ENCODE measurements at regions not wholly inside any gene's neighbourhood (a gene's known extent, or its start where the extent isn't known, plus 50 kb on each side); places are given as distances from the start of the nearest gene placed in this dataset.
"Not testable (repeated sequence)": the region's sequence is repeated elsewhere in the genome, so short reads cannot be mapped to it uniquely, and the experiment has no call there.

DNA sequence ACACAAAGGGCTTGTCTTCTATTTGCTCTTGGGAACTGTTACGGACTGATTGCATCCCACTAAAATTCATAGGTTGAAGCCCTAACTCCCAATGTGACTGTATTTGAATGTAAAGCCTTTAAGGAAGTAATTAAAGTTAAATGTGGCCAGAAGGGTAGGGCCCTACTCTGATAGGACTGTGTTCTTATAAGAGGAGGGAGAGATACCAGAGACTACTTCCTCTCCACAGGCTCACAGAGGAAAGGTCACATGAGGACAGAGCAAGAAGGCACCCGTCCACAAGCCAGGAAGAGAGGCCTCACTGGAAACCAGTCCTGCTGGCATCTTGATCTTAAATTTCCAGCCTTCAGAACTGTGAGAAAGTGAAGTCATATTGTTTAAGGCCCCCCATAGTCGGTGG is 211.9 kb downstream of the CDH26 start:
- no peak for DNase-seq (ENCODE audit: low read depth in 2 of 2)

GRCh38 chr20:60171313-60171712 is 213.1 kb downstream of the CDH26 start:
- no peak for DNase-seq (ENCODE audit: low read depth in 2 of 2)

- DNase-seq (ENCODE audit: low read depth in 2 of 2), result no peak
Measured at GRCh38 chr20:60171738-60172137, 213.5 kb downstream of the CDH26 start.

GRCh38 chr20:60172346-60172984 is 214.2 kb downstream of the CDH26 start:
- no peak for DNase-seq (ENCODE audit: low read depth in 2 of 2)

DNA sequence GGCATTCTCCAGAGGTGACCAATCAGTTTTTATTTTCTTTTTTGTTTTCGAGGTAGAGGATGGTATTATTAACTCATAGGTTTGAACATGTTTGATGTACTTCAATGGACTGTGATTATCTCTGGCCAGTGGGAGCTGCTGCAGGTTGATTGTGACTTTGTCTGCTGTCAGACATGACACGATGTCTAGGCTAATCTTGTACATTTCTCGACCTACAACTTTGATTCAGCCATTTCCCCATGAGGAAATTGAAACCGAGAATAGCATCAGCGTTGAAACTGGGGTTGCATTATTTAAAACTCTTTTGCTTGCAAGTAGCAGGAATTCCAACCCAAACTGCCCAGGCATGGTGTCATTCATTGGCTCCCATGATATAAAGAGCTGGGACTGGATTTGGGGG is 218.9 kb downstream of the CDH26 start:
- no peak for DNase-seq (ENCODE audit: low read depth in 2 of 2)

- DNase-seq (ENCODE audit: low read depth in 2 of 2), result no peak
Measured at GRCh38 chr20:60180986-60181385, 222.8 kb downstream of the CDH26 start.

GRCh38 chr20:60186412-60186811 is 228.2 kb downstream of the CDH26 start:
- DNase-seq (ENCODE audit: low read depth in 2 of 2), result no peak

DNA sequence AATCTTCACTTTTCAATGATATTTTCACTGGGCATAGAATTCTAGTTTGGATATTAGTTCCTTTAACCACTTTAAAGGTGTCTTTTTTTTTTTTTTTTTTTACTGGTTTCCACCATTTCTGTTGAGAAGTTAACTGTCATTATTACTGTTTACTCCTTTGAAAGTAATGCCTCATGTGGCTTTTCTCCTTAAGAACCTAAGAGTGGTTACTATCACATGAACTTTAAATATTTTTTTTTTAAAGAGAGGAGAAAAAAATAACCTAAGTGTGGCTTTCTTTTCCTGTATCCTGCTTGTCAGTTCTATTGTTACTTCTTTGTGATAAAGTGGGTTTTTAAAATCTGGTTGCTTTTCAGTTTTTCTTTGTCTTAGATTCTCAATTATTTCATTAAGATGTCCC is 229.5 kb downstream of the CDH26 start:
- DNase-seq (ENCODE audit: low read depth in 2 of 2), result no peak

- no peak for DNase-seq (ENCODE audit: low read depth in 2 of 2)
Measured at GRCh38 chr20:60191014-60191413, 232.8 kb downstream of the CDH26 start.

DNA sequence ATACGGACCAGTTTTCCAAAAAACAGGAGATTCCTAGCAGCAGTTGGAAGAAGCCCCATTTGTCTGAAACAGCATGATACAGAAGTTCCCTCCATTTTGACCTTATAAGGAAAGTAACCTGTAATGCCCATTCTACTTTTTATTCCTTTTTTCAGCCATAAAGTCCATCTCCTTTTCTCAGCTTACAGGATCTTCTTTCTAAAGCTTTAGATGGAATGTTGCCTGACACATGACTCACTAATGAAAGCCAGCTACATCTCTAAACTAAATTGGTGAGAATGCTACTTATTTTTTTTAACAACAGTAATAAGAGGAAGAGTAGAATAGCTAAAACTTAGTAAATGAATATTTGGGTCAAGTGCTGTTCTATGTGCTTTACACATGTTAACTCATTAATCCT is 234.1 kb downstream of the CDH26 start:
- DNase-seq (ENCODE audit: low read depth in 2 of 2), result no peak

- DNase-seq (ENCODE audit: low read depth in 2 of 2), result not testable (repeated sequence)
Measured at GRCh38 chr20:60199132-60199531, 240.9 kb downstream of the CDH26 start.

- DNase-seq (ENCODE audit: low read depth in 2 of 2), result no peak
Measured at GRCh38 chr20:60199866-60200265, 241.6 kb downstream of the CDH26 start.

DNA sequence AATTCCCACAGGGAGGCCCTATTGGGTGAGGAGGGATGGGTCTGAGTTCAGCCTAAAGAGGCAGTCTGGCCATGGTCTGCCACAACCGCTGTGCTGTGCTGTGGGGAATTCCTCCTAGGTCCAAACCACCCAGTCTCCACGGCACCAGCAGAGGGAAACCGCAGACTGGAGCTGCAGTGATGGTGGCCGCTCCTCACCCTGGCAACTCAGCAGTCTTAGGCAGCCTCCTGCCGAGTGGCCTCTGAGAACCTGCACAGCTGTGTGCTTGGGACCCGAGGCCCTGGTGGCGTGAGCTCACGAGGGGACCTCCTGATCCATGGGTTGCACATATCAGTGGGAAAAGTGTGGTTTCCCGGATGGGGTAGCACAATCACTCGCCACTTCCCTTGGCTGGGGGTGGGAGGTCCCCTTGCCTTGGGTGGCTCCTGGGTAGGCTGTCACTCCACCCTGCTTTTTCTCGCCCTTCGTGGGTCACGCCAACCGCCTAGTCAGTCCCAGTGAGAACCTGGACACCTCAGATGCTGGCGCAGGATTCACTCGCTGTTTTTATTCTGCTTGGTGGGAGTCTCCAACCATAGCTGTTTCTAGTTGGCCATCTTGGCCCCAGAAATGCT is 242.2 kb downstream of the CDH26 start:
- DNase-seq (ENCODE audit: low read depth in 2 of 2), result no peak

GRCh38 chr20:60201198-60201835 is 243.1 kb downstream of the CDH26 start:
- no peak for DNase-seq (ENCODE audit: low read depth in 2 of 2)

DNA sequence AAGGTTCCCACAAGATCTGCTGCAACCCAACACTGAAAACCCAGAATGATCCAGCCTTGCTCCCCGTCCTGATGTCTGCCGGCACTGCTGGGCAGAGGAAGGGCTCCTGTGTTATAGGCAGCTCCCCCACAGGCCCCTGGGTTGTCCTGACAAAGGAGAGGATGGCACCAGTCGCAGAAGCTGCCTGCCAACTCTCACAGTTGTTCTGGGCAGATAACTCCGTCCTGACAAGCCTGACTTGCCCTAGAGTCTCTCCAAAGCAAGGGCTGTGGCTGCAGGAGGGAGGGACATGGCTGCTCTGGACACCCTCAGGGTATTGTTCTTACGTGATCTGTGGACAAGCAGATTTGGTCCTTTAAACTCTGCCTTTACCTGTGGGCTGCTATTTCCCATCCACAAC is 243.8 kb downstream of the CDH26 start:
- no peak for DNase-seq (ENCODE audit: low read depth in 2 of 2)

GRCh38 chr20:60203451-60203850 is 245.2 kb downstream of the CDH26 start:
- no peak for DNase-seq (ENCODE audit: low read depth in 2 of 2)

DNA sequence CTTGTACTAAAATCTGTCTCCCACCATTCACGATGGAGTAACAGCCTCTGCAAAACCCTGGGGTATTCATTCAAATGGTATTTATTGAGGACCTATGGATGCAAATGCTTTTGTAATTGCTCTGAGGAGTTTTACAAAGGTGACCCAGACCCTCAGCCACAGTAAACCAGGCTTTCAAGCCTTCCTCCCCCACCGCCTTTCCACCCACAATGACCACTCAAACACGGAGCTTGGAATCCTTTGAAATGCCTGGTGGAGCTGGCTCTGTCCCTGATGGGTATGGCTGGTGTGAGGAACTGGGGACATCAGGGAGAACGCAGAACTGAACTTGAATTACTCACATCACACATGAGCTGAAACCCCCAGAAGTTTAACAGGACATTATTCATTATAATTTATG is 246.4 kb downstream of the CDH26 start:
- DNase-seq (ENCODE audit: low read depth in 2 of 2), result no peak

DNA sequence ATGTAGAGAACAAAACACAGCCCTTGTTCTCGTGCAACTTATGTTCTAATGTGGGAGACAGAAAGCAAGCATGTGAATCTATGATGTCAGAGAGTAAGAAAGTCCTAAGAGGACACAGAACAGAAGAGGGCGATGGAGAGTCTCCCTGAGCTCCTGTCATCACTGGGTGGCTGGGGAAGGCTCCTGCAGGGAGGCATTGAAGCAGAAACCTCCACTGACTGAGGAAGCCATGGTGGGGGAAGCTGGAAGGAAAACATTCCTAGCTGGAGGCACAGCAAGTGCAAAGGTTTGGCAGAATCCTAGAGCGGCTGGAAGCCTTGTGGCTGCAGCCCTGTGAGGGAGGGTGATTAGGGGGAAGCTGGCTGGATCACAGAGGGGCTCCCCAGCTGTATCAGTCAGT is 248.0 kb downstream of the CDH26 start:
- no peak for DNase-seq (ENCODE audit: low read depth in 2 of 2)

GRCh38 chr20:60209048-60209447 is 250.8 kb downstream of the CDH26 start:
- DNase-seq (ENCODE audit: low read depth in 2 of 2), result no peak

DNA sequence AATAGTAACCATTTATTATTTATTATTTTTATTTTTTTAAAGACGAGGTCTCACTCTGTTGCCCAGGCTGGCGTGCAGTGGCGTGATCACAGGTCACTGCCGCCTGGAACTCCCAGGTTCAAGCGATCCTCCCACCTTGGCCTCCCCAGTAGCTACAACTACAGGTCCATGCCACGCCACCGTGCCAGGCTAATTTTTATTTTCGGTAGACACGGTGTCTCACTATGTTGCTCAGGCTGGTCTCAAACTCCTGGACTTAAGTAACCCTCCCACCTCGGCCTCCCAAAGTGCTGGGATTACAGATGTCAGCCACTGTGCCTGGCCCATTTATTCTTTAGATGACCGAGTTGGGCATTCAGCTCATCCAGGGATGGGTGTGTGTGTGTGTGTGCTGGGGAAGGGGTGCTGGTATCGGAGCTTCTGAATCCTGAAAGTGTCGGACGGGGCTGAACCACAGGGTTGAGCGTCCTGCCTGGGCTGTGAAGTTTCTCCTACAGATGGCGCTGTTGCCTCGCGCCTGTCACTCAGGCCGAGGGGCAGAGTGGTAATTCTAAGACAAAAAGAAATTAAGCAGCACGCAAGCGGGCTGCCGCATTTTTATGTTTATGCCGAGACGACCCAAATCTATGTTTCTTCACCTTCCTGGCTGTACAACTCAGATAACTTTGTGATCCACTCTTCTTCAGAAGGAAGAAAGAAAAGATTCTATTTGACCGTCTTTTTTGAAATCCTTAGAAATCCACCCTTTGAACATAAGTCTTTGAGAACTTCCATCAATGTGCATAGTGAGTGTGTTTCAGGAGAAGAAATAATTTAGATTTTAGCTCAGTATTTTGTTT is 252.8 kb downstream of the CDH26 start:
- peak; percentile 24 to 42 for DNase-seq (ENCODE audit: low read depth in 2 of 2)

DNA sequence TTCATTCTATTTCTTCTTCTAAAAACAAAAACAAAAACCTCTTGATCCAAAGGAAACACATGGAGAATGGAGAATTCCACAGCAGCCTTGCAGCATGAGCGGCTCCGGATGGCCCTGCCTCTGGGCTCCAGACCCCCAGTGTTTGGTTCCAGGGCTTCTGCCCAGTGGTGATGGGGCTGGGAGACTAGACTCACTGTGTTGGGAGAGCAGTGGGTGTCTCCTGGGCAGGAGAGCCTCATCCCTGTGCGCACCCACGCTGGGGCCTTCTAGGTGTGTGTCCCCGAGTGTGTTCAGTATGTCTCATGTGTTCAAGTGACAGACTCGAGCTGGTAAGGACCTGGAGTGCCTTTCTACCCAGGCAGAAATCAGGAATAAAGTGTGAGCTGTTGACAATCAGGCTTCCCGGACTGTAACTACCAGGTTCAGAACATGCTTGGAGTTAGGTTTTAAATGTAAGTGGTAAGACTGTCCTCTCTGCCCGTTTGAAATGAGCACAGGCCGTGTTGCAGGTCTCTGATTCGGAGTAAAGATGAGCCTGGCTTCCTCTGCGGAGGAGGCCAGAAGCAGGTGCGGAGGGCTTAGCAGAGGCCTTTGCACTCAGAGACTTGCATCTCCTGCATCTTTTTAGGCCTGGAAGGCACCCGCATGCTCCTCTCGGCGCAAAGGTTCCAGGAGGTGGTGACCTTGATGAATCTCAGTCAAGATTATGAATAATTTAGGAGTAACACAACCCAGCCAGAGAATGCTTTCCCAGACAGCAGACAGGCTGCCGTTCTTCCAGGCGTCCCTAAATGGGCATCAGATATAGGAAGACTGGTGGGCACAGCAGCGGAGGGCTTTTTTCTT is 253.6 kb downstream of the CDH26 start:
- no peak for DNase-seq (ENCODE audit: low read depth in 2 of 2)

DNA sequence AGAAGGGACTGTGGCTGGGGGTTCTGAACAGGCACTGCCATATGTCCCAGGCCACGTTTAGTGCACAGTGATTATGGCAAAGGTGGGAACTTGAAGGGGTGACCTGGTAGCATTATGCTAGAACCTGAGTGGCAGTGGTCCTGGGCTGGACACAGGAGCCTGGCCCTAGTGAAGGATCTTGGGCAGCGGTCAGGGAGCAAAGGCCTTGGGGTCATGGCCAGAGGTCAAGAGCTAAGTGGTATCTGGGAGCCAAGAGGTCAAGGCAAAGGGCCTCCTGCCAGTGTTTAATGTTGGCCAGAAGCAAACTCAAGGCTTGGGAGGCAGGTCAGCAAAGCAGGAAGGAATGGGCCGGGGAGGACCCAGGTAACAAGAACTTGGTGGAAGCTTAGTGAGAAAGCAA is 254.5 kb downstream of the CDH26 start:
- DNase-seq (ENCODE audit: low read depth in 2 of 2), result no peak

All from stimulated activated CD8-positive, alpha-beta memory T cell treated with anti-CD3 and anti-CD28 coated beads, Interleukin-7, amount 100 ng/mL, for 1 hour (primary cell).